ENCODE measurements at regions not wholly inside any gene's neighbourhood (a gene's known extent, or its start where the extent isn't known, plus 50 kb on each side); places are given as distances from the start of the nearest gene placed in this dataset.
"Not testable (repeated sequence)": the region's sequence is repeated elsewhere in the genome, so short reads cannot be mapped to it uniquely, and the experiment has no call there.

- no peak for DNase-seq
These were observed 413.6 kb upstream of the TCF4 start for GRCh38 chr18:56001576-56001975.

DNA sequence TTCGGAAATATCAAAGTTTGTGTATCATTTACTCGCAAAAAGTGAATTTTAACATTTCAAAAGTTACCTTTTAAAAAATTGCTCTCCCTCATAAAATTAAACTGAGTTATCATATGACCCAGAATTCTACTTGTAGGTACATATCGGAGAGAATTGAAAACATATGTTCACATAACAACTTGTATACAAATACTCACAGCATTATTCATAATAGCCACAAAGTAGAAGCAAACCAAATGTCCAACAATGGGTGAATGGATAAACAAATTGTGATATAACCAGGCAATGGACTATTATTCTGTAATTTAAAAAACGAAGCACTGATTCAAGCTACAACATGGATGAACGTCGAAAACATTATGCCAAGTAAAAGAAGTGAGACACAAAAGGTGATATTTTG is 412.0 kb upstream of the TCF4 start:
- DNase-seq: no peak

DNA sequence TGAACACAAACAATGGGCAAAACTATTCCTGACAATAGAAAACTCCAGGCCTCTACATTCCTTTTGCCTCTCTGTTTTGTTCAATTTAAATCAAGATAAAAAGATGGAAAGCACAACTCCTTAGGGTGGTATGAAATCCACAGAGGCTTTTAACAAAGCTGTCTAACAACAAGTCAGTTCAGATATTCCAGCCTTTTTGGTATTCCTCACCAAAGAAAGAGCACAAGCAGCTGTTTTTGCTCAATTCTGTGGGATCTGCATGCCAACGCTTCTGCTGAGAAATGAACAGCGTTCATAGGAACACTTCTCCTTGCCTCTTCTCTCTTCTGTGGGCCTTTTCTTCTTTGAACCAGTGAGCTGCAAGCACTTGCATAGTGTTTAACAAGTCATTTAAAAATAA is 411.6 kb upstream of the TCF4 start:
- DNase-seq: no peak

- no peak for DNase-seq
These were observed 410.9 kb upstream of the TCF4 start for GRCh38 chr18:55998801-55999385.

GRCh38 chr18:55998071-55998522 is 410.1 kb upstream of the TCF4 start:
- no peak for DNase-seq

GRCh38 chr18:55997151-55997561 is 409.2 kb upstream of the TCF4 start:
- no peak for DNase-seq

DNA sequence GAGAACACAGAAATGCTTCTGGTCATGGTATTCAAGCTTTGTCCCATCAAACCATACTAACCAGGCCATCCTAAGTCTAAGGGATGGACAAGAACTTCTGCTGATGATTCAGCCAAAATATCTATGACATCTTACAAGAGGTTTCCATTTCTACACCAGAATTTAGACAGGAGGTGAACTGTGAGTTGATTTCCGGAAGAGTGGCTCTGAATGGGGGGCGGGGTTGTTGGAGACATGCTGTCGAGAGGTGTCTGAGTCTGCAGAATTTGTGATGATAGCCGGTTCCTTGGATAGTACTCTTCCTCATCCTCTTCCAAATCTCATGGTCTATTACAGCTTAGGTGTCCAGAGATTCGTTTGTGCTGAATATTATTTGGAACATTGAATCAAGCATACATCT is 408.7 kb upstream of the TCF4 start:
- DNase-seq: no peak

GRCh38 chr18:55990186-55990585 is 402.2 kb upstream of the TCF4 start:
- no peak for DNase-seq

DNA sequence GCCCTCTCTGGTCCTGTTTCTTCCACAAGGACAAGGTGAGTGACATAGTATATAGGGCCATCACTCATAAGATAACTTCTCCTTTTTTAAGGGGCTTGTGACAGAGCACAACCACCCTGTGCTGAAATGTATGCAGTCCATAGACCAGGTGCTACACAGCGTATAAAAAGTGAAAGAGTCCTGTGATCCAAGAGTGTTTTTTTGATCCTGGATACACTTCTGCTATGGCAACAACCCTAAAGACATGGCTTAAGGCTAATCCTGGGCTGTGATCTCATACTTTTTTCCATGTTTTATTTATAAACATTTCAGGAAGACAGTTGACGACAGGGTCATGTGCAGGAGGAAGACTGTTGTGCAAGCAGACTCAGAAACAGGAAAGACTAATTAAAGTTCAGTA is 400.5 kb upstream of the TCF4 start:
- no peak for DNase-seq

DNA sequence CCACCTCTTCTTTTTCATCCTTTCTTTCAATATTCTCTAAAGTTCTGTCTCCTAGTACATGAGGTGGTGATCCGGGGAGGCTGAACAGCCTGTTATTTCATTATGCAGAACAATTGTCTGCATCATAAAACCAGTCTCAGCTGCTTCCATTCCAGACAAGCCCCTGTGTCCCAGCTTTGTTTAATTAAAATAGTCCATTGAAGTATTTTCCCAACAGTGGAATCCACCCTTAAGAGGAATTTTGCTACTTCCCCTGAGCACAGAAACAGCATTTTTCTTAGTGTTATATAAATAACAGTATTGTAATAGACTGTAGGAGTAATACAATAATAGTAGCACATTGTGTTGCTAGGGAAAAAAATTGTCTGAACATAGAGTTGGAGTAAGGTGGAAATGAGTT is 395.4 kb upstream of the TCF4 start:
- no peak for DNase-seq

DNA sequence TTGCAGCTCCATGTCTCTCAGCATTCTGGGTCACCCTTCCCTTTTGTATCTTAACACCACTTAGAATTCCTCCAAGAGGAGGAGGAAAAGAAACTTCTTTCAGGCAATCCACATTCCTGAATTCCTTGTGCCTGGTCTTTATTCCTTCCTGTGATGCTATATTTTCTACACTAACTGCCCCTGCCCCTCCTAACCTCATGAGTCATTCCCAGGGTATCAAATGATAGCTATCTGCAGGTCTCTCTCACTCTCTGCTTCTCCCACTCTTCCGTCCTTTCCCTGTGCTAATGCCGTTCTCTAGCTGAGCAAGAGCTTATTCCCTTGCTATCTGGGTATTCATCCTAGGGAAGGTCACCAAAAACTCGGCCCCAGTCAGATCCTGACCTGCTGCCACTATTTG is 395.0 kb upstream of the TCF4 start:
- DNase-seq: no peak

GRCh38 chr18:55981712-55982475 is 393.9 kb upstream of the TCF4 start:
- DNase-seq: no peak

DNA sequence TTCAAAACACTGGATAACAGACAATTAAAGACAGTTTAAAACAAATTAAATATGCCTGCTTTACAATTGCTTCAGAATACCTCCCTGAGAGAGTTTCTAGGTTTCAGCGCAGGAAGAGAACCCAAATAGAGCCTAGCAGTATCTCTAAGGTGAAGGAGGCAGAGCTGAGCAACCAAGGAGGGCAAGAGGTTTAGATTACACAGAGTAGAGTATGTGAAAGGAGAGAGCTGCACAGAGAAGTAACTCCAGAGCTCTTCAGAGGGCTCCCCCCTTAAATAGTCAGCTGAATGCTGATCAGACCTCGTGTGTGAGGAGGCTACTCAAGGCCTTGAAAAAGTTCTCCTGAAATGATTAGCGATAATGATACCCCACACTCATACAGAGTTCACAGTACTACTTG is 386.5 kb upstream of the TCF4 start:
- DNase-seq: no peak

DNA sequence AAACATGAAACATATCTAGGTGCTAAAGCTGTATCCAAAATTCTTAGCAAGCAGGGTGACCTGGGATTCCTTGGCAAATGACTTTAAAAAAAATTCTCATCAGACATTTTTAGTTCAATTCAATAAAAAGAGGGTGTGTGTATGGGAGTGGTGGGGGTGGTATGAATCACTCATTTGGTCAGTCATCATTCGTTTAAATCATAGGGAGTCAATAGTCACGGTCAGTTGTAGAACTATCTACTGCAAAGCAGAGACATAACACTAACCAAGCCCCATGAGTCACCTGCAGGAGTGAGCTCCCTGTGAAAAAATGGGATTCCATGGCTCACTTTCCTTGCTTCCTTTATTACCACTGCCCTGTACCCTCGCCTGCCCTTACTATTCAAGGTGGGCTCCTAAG is 380.6 kb upstream of the TCF4 start:
- DNase-seq: no peak

DNA sequence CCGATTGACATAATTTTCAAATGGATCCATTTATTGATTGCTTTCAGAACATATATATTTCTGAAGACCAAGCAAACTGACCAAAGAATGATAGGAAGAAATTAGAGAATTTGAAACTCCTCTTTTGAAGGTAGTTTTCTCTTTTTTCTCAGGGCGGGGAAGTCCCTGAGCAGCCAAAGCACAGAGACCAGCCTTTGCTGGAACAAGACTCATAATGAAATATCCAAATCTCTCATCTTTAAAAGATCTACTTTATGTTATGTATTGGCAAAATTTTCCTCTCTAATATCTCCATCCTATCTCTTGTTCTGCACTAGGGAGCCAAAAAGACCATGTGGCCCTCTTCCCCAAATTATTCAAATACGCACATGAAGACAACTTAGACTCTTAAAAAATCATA is 379.0 kb upstream of the TCF4 start:
- DNase-seq: no peak

DNA sequence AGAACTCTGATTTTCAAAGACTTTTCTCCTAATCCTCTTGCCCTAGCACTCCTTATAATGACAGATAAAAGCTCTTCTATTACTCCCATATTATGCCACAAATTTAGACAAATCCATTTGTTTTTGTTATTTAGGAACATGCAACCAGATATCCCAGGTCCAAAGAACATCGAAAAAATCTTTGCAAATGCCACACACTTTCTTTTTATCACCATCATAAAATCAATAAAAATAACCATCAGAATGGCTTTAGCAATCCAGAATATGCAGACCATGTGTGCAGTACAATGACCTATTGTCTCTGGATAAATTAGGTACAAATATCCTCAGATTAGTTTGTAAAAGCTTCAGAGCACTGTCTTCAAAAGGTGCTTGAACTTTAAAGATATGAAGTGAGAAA is 376.2 kb upstream of the TCF4 start:
- no peak for DNase-seq

- DNase-seq: no peak
These were observed 365.3 kb upstream of the TCF4 start for GRCh38 chr18:55953326-55953725.

- DNase-seq: not testable (repeated sequence)
These were observed 363.7 kb upstream of the TCF4 start for GRCh38 chr18:55951738-55952137.

GRCh38 chr18:55950379-55951166 is 362.6 kb upstream of the TCF4 start:
- DNase-seq: no peak

DNA sequence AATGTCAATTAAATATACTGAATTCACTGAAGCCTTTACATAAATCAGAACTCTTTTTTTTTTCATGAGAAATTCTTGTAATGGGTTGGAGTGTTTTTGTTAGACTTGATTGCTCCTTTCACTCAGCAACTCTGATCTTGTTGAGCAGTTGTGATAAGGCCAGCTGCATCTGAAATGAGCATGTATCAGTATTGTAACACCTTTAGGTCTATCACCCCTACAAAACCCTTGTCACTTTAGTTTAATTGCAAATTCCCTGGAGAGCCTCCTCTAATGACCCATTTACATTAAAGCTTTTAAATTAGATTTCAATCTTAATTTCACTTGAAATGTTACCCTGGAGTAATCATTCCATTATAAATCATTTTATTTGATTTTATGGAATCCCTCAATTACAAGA is 346.8 kb upstream of the TCF4 start:
- no peak for DNase-seq

GRCh38 chr18:55932675-55933074 is 344.7 kb upstream of the TCF4 start:
- no peak for DNase-seq

- DNase-seq: no peak
These were observed 339.8 kb upstream of the TCF4 start for GRCh38 chr18:55927831-55928230.

DNA sequence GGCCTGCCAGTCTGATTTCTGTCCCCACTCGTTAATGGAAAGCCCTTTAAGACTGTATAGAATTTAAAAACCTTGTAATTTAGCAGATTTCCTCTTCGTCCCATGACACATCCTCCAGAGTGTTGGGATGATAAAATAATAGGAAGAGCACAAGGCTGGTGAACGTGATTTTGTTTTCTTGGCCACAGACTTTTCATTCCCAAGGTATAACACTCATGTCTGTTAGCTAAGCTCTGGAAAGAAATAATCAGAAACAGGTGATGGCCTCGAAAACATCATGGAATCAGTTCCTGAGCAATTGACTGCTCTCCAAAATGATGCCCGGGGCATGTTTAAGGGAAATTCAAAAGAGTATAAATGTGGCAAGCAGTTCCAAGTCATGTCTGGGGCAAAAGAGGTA is 337.8 kb upstream of the TCF4 start:
- no peak for DNase-seq

GRCh38 chr18:55920063-55920462 is 332.1 kb upstream of the TCF4 start:
- DNase-seq: no peak
